OCI-LY3 (cell line): ENCODE measurements at regions not wholly inside any gene's neighbourhood (a gene's known extent, or its start where the extent isn't known, plus 50 kb on each side); places are given as distances from the start of the nearest gene placed in this dataset.

ENCODE experiments used
- H2AFZ ChIP-seq: fragments of 200-600, 300-600 bp; shearing (Covaris generic); 2 replicates; pipeline ENCODE4 v1.6.0; 2014; ENCODE audit warnings: antibody characterized with exemption, low read depth, low read length
- H3K27ac ChIP-seq: fragments of 200-600, 300-600 bp; sonication (generic); 2 replicates; pipeline ENCODE4 v1.5.1; 2014; ENCODE audit warnings: mild to moderate bottlenecking, low read length, moderate library complexity, mixed read lengths
- H3K27me3 ChIP-seq: fragments of 200-600, 300-600 bp; sonication (generic); 2 replicates; pipeline ENCODE4 v1.6.1; 2014; ENCODE audit warnings: low read depth, low read length, mixed read lengths
- H3K36me3 ChIP-seq: fragments of 200-600, 300-600 bp; sonication (generic); replicated peaks from 2 replicates; pipeline ENCODE3; 2014; ENCODE audit warnings: low read depth, low read length, mixed read lengths
- H3K4me1 ChIP-seq: fragments of 300-600, 200-600 bp; sonication (generic); 2 replicates; pipeline ENCODE4 v1.6.1; 2014; ENCODE audit warnings: low read length, mixed read lengths
- H3K4me2 ChIP-seq: fragments of 200-600, 300-600 bp; sonication (generic); 2 replicates; pipeline ENCODE4 v1.6.1; 2014; ENCODE audit warnings: low read length, mixed read lengths
- H3K4me3 ChIP-seq: fragments of 300-600, 200-600 bp; sonication (generic); 2 replicates; pipeline ENCODE4 v1.5.1; 2014; ENCODE audit warnings: antibody characterized with exemption, mild to moderate bottlenecking, low read length, moderate library complexity
- H3K79me2 ChIP-seq: fragments of 300-600, 200-600 bp; shearing (Covaris generic); 2 replicates; pipeline ENCODE4 v1.6.1; 2014; ENCODE audit warnings: mild to moderate bottlenecking, low read length, mixed read lengths
- H3K9ac ChIP-seq: fragments of 300-600, 200-600 bp; shearing (Covaris generic); 2 replicates; pipeline ENCODE4 v1.6.0; 2014; ENCODE audit warnings: mild to moderate bottlenecking, low read length, moderate library complexity
- H3K9me3 ChIP-seq: fragments of 200-600, 300-600 bp; shearing (Covaris generic); 2 replicates; pipeline ENCODE4 v1.6.1; 2014; ENCODE audit warnings: low read length, mixed read lengths; ENCODE audit not compliant: insufficient read depth
- H4K20me1 ChIP-seq: fragments of 200-600, 300-600 bp; sonication (generic); 2 replicates; pipeline ENCODE4 v1.6.1; 2016; ENCODE audit warnings: low read length, mixed read lengths; ENCODE audit not compliant: insufficient read depth
- CTCF ChIP-seq: fragments of 200-600, 300-600 bp; sonication (generic); IDR thresholded peaks from 2 replicates; pipeline ENCODE4 v1.5.1; 2014; ENCODE audit warnings: antibody characterized with exemption, low read length, low read depth
- EZH2phosphoT487 ChIP-seq: fragments of 200-600 bp; shearing (Covaris generic); IDR thresholded peaks from 2 replicates; pipeline ENCODE4 v1.6.1; 2018; ENCODE audit warnings: antibody characterized with exemption, mixed run types, low read depth

DNA sequence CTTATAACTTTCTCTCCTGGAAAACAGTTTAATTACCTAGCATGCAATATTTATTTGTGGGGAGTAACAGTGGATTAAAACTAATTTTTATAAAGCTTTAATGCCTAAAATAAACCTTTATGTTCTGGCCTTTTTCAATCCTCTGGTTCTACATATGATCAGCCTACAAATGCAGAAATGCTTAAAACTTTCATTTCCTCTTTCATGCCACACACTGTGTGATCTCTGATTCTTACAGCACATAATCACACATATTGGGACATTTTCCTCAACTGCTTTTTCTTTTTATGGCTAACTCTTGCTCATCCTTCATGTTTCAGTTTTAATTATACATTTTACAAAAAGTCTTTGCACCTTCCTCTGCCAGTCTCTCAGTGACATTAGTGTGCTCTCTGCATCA lies 910.8 kb upstream of the SLITRK6 start:
- Histone ChIP-seq H3K27me3 (no peaks in the 10 kb centered on the region), H3K79me2 (no peaks in the 10 kb centered on the region), H3K27ac (peak overlapping the region; percentile 7; the same call in 1 of the 2 replicates), H3K9me3 (no peaks in the 10 kb centered on the region), H4K20me1 (no peaks in the 10 kb centered on the region), H2AFZ (no peak overlapping the region), H3K36me3 (peaks cover 4% of the 10 kb centered on the region), H3K9ac (no peak overlapping the region), H3K4me3 (no peak overlapping the region), H3K4me1 (peaks cover 17% of the 10 kb centered on the region), H3K4me2 (peak overlapping the region; percentile 29)
- no peak for TF ChIP-seq CTCF
- TF ChIP-seq EZH2phosphoT487: no peak

DNA sequence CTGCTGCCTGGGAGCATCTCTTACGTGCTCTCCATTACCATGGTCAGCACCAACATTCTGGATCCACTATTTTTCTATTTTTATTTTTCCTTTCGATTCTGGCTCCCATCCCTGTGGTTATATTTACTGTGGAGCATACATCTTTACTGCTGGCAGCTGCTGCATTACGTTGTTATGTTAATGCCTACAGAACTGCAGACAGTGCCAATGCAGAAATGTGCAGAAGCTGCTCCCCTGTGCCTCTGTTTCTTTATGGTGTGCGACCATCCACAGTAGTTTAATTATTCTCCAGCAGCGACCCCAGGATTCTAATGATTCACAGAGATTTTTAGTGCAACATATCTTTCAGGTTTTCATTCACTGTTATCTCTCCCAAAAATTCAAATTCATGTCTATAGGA lies 911.7 kb upstream of the SLITRK6 start:
- H3K4me2 ChIP-seq: no peak overlapping the region
- TF ChIP-seq CTCF (no peak), EZH2phosphoT487 (no peak)

GRCh38 chr13:86714495-86714894 lies 915.3 kb upstream of the SLITRK6 start:
- no peak overlapping the region for H3K4me3 ChIP-seq
- H3K27ac ChIP-seq: no peak overlapping the region
- no peak overlapping the region for H2AFZ ChIP-seq
- H3K27me3 ChIP-seq: no peaks in the 10 kb centered on the region
- H4K20me1 ChIP-seq: no peaks in the 10 kb centered on the region
- no peaks in the 10 kb centered on the region for H3K36me3 ChIP-seq
- TF ChIP-seq CTCF (no peak), EZH2phosphoT487 (no peak)
- no peaks in the 10 kb centered on the region for H3K9me3 ChIP-seq
- H3K4me1 ChIP-seq: peaks cover 15% of the 10 kb centered on the region
- H3K79me2 ChIP-seq: no peaks in the 10 kb centered on the region
- no peak overlapping the region for H3K4me2 ChIP-seq
- no peak overlapping the region for H3K9ac ChIP-seq

More for the DNA sequence above, 911.7 kb upstream of the SLITRK6 start:
- Histone ChIP-seq H3K9ac (no peak overlapping the region), H4K20me1 (no peaks in the 10 kb centered on the region), H2AFZ (no peak overlapping the region), H3K27me3 (no peaks in the 10 kb centered on the region), H3K9me3 (no peaks in the 10 kb centered on the region), H3K79me2 (no peaks in the 10 kb centered on the region), H3K4me1 (peaks cover 17% of the 10 kb centered on the region), H3K4me3 (no peak overlapping the region), H3K36me3 (peaks cover 4% of the 10 kb centered on the region), H3K27ac (no peak overlapping the region)

DNA sequence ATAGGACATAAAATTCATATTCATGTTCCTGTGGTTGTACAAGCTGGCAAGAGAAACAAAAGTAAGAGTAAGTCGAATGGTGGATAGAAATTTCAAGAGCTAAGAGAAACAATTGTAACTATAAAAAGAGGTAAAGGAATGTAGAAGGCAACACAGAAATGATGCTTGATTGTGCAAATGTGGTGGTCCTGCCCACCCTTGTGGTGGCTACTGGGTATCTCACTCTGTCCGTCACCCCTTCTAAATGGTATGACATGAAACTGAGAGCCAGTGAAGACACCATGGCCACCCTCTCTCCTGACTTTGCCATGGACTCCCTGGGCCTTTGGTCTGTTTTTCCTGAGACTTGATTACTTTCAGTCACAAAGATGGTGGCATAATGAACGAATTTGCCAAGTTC lies 925.9 kb upstream of the SLITRK6 start:
- no peak overlapping the region for H3K9ac ChIP-seq
- peaks cover 10% of the 10 kb centered on the region for H3K4me1 ChIP-seq
- 0 out of 2 replicates have a peak overlapping the region, but pooled peaks have one; percentile 8 for H2AFZ ChIP-seq
- no peaks in the 10 kb centered on the region for H3K9me3 ChIP-seq
- TF ChIP-seq EZH2phosphoT487 (no peak), CTCF (peak; percentile 33)
- H3K27ac ChIP-seq: no peak overlapping the region
- H3K4me2 ChIP-seq: no peak overlapping the region
- H3K4me3 ChIP-seq: no peak overlapping the region
- H3K79me2 ChIP-seq: no peaks in the 10 kb centered on the region
- H3K27me3 ChIP-seq: no peaks in the 10 kb centered on the region
- no peaks in the 10 kb centered on the region for H3K36me3 ChIP-seq
- no peaks in the 10 kb centered on the region for H4K20me1 ChIP-seq
